Right lobe of liver (tissue), 4 donors: ENCODE measurements at regions not wholly inside any gene's neighbourhood (a gene's known extent, or its start where the extent isn't known, plus 50 kb on each side); places are given as distances from the start of the nearest gene placed in this dataset.

ENCODE experiments used
- POLR2A ChIP-seq: fragments of 450-650 bp; IDR thresholded peaks from one replicate; pipeline ENCODE4 v1.6.1; 2017; ENCODE audit warnings: antibody characterized with exemption, mild to moderate bottlenecking
- TF ChIP-seq, protein P1 (sequence below), 4 donors: fragments of 200-600 bp in 3 of 4; fragments of 450-650 bp in 1 of 4; IDR thresholded peaks; one replicate each; pipeline versions ENCODE4 v1.5.1 to v1.8.0; 2016 to 2022; ENCODE audit warnings: antibody characterized with exemption in 4 of 4, mild to moderate bottlenecking in 2 of 4
- donor health status: DM: no; HTN: no; CAD: no.
- donor health status: DM: no; HTN: no; CAD: no.
- donor health status: DM: no; HTN: yes; CAD: no.

DNA sequence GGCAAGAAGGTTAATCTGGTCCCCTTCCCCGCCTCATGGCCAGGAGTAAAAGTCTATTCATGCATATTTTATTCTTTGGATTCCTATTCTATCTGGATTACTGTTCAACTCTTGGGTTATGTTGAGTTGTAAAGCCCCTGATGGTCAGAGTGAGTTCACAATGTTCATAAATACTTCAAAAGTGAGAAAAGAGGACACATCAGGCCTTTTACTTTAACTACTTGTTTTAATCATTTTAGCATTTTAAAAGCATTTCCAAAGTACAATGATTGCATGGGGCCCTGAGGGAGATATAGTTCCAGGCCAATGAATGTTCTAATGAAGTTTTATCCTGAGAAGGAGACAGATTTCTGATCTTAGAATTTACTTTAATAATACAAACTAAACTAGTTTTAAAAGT is 93.9 kb downstream of the BOD1 start:
- TF ChIP-seq, protein P1, sequence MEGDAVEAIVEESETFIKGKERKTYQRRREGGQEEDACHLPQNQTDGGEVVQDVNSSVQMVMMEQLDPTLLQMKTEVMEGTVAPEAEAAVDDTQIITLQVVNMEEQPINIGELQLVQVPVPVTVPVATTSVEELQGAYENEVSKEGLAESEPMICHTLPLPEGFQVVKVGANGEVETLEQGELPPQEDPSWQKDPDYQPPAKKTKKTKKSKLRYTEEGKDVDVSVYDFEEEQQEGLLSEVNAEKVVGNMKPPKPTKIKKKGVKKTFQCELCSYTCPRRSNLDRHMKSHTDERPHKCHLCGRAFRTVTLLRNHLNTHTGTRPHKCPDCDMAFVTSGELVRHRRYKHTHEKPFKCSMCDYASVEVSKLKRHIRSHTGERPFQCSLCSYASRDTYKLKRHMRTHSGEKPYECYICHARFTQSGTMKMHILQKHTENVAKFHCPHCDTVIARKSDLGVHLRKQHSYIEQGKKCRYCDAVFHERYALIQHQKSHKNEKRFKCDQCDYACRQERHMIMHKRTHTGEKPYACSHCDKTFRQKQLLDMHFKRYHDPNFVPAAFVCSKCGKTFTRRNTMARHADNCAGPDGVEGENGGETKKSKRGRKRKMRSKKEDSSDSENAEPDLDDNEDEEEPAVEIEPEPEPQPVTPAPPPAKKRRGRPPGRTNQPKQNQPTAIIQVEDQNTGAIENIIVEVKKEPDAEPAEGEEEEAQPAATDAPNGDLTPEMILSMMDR (IDR thresholded peaks at IDR 0.05): no peak
- TF ChIP-seq POLR2A: no peak
